GM06990 (cell line): ENCODE measurements at regions not wholly inside any gene's neighbourhood (a gene's known extent, or its start where the extent isn't known, plus 50 kb on each side); places are given as distances from the start of the nearest gene placed in this dataset.
"Not testable (repeated sequence)": the region's sequence is repeated elsewhere in the genome, so short reads cannot be mapped to it uniquely, and the experiment has no call there.

ENCODE experiments used
- DNase-seq: peaks from one replicate; pipeline ENCODE4 v3.0.0-alpha.2; 2011; ENCODE audit not compliant: insufficient read length; ENCODE audit errors: extremely low read depth
- H3K27me3 ChIP-seq: replicated peaks from 2 replicates; pipeline ENCODE4 v1.6.0; 2011; ENCODE audit warnings: low read length; ENCODE audit not compliant: control insufficient read depth, insufficient read depth
- H3K36me3 ChIP-seq: 2 replicates; pipeline ENCODE4 v1.5.1; 2011; ENCODE audit warnings: low read length; ENCODE audit not compliant: control insufficient read depth, insufficient read depth
- H3K4me3 ChIP-seq: replicated peaks from 2 replicates; pipeline ENCODE4 v1.5.1; 2011; ENCODE audit warnings: low read depth, mild to moderate bottlenecking, control low read depth, low read length
- TF ChIP-seq, protein P1 (sequence below): IDR thresholded peaks from 2 replicates; pipeline ENCODE4 v1.5.1; 2011; ENCODE audit warnings: low read length, control low read depth, mild to moderate bottlenecking, inconsistent platforms; ENCODE audit not compliant: insufficient read depth, poor library complexity, severe bottlenecking

DNA sequence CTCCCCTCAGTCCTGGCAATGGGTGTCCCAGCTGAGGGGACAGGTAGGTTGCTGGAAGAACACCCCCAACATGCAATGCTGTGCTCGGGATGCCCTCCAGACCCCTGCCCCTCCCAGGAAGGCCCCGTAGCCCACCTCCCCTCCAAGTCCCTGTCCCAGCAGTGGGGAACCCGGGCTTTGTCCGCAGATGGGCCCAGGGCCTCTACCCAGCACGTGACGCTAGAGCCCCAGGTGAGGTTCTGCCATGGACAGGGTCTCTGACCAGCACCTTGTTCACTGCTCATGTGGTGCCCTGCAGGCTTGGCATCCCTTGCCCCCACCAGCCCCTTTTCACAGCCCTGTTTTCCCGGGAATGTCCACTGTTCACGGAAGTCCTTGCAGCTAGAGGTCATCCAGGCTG is 220.0 kb upstream of the SGCG start:
- H3K4me3 ChIP-seq: no peak overlapping the region

DNA sequence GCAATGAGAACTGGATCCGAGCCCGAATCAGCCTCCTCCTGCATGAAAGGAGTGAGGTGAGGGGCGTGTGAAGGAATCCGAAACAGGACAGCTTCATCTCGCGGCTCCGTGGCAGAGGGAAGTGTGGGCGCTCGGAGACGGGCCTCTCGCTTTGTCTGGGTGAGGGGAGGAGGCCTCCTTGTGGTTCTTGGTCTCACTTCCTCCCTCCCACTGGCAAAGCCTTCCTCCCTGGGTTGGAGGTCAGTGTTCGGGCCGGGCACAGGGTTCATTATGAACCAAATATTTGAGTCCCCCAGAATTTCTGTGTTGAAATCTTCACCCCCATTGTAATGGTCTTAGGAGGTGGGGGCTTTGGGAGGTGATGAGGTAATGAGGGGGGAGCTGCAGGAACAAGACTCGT is 219.4 kb upstream of the SGCG start:
- H3K36me3 ChIP-seq, H3K4me3 ChIP-seq, H3K27me3 ChIP-seq, DNase-seq: not testable (repeated sequence)

More for the DNA sequence above, 220.0 kb upstream of the SGCG start:
- TF ChIP-seq, protein P1, sequence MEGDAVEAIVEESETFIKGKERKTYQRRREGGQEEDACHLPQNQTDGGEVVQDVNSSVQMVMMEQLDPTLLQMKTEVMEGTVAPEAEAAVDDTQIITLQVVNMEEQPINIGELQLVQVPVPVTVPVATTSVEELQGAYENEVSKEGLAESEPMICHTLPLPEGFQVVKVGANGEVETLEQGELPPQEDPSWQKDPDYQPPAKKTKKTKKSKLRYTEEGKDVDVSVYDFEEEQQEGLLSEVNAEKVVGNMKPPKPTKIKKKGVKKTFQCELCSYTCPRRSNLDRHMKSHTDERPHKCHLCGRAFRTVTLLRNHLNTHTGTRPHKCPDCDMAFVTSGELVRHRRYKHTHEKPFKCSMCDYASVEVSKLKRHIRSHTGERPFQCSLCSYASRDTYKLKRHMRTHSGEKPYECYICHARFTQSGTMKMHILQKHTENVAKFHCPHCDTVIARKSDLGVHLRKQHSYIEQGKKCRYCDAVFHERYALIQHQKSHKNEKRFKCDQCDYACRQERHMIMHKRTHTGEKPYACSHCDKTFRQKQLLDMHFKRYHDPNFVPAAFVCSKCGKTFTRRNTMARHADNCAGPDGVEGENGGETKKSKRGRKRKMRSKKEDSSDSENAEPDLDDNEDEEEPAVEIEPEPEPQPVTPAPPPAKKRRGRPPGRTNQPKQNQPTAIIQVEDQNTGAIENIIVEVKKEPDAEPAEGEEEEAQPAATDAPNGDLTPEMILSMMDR: no peak
- H3K27me3 ChIP-seq: no peaks in the 10 kb centered on the region
- no peaks in the 10 kb centered on the region for H3K36me3 ChIP-seq
- no peak for DNase-seq

- DNase-seq: no peak
- Histone ChIP-seq H3K4me3 (no peak overlapping the region), H3K27me3 (no peaks in the 10 kb centered on the region), H3K36me3 (no peaks in the 10 kb centered on the region)
- TF ChIP-seq, protein P1: no peak
These were observed 218.8 kb upstream of the SGCG start for GRCh38 chr13:22961835-22962537.

GRCh38 chr13:22963384-22964053 is 217.3 kb upstream of the SGCG start:
- not testable (repeated sequence) for H3K4me3 ChIP-seq, DNase-seq, H3K27me3 ChIP-seq, H3K36me3 ChIP-seq

DNA sequence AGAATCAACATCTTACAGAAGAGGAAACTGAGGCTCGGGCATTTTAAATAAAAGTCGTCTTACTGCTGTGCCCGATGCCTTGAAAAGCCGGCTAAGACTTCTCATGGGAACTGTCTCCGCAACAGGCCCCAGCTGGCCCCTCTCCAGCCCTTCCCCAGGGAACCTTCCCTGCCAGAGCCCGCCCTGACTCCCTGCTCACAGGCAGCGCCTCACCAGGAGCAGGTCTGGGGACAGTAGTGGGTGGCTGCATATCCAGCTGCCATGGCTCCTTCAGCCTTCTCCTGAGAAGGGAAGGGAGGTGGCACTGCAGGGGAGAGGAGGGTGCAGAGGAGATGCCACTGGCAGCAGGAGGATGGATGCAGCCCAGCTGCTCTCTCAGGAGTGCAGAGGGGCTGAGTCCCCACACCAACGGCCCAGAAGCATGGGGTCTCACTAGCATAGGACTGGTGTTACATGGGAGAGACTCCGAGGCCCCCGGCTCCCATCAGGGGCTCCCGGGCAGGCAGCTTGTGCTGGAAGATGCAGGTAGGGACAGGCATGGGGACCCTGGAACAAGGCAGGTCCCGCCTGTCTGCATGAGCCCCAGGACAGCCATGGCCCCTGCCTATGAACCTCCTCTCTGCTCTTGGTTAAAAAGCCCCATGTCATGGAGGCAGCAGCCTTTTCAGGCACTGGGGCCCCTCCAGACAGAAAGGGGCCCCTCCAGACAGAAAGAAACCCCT is 216.4 kb upstream of the SGCG start:
- no peaks in the 10 kb centered on the region for H3K36me3 ChIP-seq
- no peak for DNase-seq
- H3K27me3 ChIP-seq: no peaks in the 10 kb centered on the region
- TF ChIP-seq, protein P1: no peak
- no peak overlapping the region for H3K4me3 ChIP-seq

- not testable (repeated sequence) for H3K36me3 ChIP-seq, H3K4me3 ChIP-seq, H3K27me3 ChIP-seq, DNase-seq
These were observed 215.5 kb upstream of the SGCG start for GRCh38 chr13:22965011-22965857.

- H3K4me3 ChIP-seq, H3K36me3 ChIP-seq, H3K27me3 ChIP-seq, DNase-seq: not testable (repeated sequence)
These were observed 214.9 kb upstream of the SGCG start for GRCh38 chr13:22965858-22966239.

- not testable (repeated sequence) for H3K27me3 ChIP-seq, H3K4me3 ChIP-seq
These were observed 214.0 kb upstream of the SGCG start for GRCh38 chr13:22966753-22967152.

More at GRCh38 chr13:22966753-22967152, 214.0 kb upstream of the SGCG start:
- DNase-seq, H3K36me3 ChIP-seq: not testable (repeated sequence)
